ENCODE measurements at regions not wholly inside any gene's neighbourhood (a gene's known extent, or its start where the extent isn't known, plus 50 kb on each side); places are given as distances from the start of the nearest gene placed in this dataset.

DNA sequence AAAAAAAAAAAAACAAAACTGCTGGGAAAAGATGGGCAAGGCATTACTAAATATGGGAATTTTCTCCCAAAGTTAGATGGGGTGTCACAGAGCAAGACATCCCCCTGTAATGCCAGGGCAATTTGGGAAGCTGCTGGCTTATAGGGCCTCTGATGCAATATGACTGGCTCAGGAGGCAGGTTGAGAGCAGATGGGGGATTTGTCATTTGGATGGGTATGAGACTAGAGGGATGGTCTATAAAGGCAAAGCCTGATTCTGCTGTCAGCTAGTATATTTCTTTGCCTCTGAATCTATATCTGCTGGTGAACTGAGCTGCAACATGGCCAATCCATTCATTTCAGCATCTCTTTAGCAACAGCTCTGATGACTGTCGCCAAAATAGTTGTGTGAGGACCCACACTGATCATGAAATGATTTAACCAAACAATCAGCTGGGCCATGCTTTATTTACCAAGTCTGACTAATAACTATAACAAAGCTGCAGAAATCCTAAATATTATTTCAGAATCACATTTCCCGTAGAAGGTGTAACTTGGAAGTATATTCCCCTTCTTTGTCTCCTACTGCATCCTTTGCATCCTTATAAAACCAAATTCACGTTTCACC lies 455.1 kb upstream of the ZNF608 start:
- TF ChIP-seq, protein P1, sequence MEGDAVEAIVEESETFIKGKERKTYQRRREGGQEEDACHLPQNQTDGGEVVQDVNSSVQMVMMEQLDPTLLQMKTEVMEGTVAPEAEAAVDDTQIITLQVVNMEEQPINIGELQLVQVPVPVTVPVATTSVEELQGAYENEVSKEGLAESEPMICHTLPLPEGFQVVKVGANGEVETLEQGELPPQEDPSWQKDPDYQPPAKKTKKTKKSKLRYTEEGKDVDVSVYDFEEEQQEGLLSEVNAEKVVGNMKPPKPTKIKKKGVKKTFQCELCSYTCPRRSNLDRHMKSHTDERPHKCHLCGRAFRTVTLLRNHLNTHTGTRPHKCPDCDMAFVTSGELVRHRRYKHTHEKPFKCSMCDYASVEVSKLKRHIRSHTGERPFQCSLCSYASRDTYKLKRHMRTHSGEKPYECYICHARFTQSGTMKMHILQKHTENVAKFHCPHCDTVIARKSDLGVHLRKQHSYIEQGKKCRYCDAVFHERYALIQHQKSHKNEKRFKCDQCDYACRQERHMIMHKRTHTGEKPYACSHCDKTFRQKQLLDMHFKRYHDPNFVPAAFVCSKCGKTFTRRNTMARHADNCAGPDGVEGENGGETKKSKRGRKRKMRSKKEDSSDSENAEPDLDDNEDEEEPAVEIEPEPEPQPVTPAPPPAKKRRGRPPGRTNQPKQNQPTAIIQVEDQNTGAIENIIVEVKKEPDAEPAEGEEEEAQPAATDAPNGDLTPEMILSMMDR (IDR thresholded peaks at IDR 0.05; ENCODE audit: low read depth, low read length, missing input control) = no peak
- no peak for TF ChIP-seq GABPA (IDR thresholded peaks at IDR 0.05 in 1 of 2, conservative IDR thresholded peaks at IDR 0.05 in 1 of 2)
- no peak for TF ChIP-seq JUND (IDR thresholded peaks at IDR 0.05)
- TF ChIP-seq TAF1 (conservative IDR thresholded peaks at IDR 0.05) = no peak
- TF ChIP-seq, protein P2, sequence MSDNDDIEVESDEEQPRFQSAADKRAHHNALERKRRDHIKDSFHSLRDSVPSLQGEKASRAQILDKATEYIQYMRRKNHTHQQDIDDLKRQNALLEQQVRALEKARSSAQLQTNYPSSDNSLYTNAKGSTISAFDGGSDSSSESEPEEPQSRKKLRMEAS (IDR thresholded peaks at IDR 0.05) = no peak

Measured in liver (tissue), 3 donors.